Sigmoid colon (tissue), 4 donors: ENCODE measurements at regions not wholly inside any gene's neighbourhood (a gene's known extent, or its start where the extent isn't known, plus 50 kb on each side); places are given as distances from the start of the nearest gene placed in this dataset.

Source experiments
- CTCF ChIP-seq, 4 experiments: fragments of 450-650 bp in 3 of 4; fragments of 200-600 bp in 1 of 4; IDR thresholded peaks; one replicate each; pipeline ENCODE4 v1.5.1; 2016 to 2019; ENCODE audit warnings: antibody characterized with exemption in 4 of 4, mild to moderate bottlenecking in 3 of 4, moderate library complexity in 2 of 4
- EP300 ChIP-seq, 4 donors: sonication (generic); formaldehyde crosslinking; IDR thresholded peaks; one replicate each; pipeline ENCODE4 v1.6.1; 2017; ENCODE audit warnings: antibody characterized with exemption in 4 of 4
- POLR2A ChIP-seq, 2 donors: fragments of 450-650 bp; IDR thresholded peaks; one replicate each; pipeline ENCODE4 v1.6.1; 2016; ENCODE audit warnings: antibody characterized with exemption in 2 of 2, mild to moderate bottlenecking in 2 of 2, moderate library complexity in 2 of 2
- POLR2AphosphoS5 ChIP-seq, 4 donors: sonication (generic); formaldehyde crosslinking; IDR thresholded peaks; one replicate each; pipeline ENCODE4 v1.6.1; 2017; ENCODE audit warnings: antibody characterized with exemption in 4 of 4

GRCh38 chr2:122988395-122989221, 1036.5 kb upstream of the CNTNAP5 start:
- TF ChIP-seq CTCF (IDR thresholded peaks at IDR 0.05): no peak
- no peak for TF ChIP-seq POLR2A (IDR thresholded peaks at IDR 0.05)
- TF ChIP-seq EP300 (IDR thresholded peaks at IDR 0.05): no peak
- no peak for TF ChIP-seq POLR2AphosphoS5 (IDR thresholded peaks at IDR 0.05)
